Motor neuron (in vitro differentiated cells): ENCODE measurements at regions not wholly inside any gene's neighbourhood (a gene's known extent, or its start where the extent isn't known, plus 50 kb on each side); places are given as distances from the start of the nearest gene placed in this dataset.
"Not testable (repeated sequence)": the region's sequence is repeated elsewhere in the genome, so short reads cannot be mapped to it uniquely, and the experiment has no call there.

Experiments
- ATAC-seq, 8 experiments: fragments of 200-7000 bp; cut with Tn5 transposase; replicated peaks in 6 of 8; 2 replicates each; pipeline ENCODE4 v1.8.0; 2021; ENCODE audit warnings: mild to moderate bottlenecking in 8 of 8, moderate library complexity in 8 of 8
- H3K27ac ChIP-seq, 2 donors: fragments of 250-450 bp; sonication (Bioruptor Pico); 2 replicates each; pipeline ENCODE4 v1.9.0; 2021; ENCODE audit warnings: antibody characterized with exemption in 2 of 2, mild to moderate bottlenecking in 2 of 2, moderate library complexity in 1 of 2
- H3K4me1 ChIP-seq, 2 donors: fragments of 250-450 bp; sonication (Bioruptor Pico); replicated peaks in 1 of 2; 2 replicates each; pipeline ENCODE4 v1.6.1; 2021; ENCODE audit warnings: antibody characterized with exemption in 2 of 2, mild to moderate bottlenecking in 2 of 2, moderate library complexity in 1 of 2
- H3K4me3 ChIP-seq, 5 donors: fragments of 250-450 bp; sonication (Bioruptor Pico); 2 replicates each; pipeline ENCODE4 v1.9.0; 2021; ENCODE audit warnings: antibody characterized with exemption in 5 of 5, mild to moderate bottlenecking in 5 of 5, moderate library complexity in 4 of 5
- WGBS, 10 experiments: fragments of 450-650 bp; shearing (Covaris generic); methylation state at CpG; one replicate each; pipeline ENCODE4 v1.0.0; 2022; 5-methylcytosine and 5-hydroxymethylcytosine counted together
- in situ Hi-C, 9 experiments: fragments of 400-800 bp; cut with MboI; loops; one replicate each; pipeline ENCODE4 v1.15.0; 2021; ENCODE audit warnings: low sequenced_read_pairs in 9 of 9, low pct_unique_long_range_greater_than_20kb in 2 of 9; ENCODE audit not compliant: unreplicated experiment in 9 of 9

DNA sequence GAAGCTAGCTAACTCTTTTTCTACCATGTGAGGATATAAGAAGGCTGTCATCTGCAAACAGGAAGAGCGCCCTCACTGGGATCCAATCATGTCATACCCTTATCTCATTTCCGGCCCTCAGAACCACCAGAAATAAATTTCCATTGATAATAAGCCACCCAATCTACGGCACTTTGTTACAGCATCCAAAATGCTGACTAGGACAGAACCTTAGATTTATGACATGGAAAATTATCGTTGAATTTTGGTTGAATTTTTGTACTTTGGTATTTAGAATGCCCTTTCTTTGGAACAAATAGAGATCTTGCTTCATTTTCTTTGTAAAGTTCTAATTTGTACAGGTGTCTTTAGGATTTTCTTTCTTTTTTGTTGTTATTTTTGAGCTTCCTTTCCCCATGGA, 53.3 kb upstream of the CYLC2 start:
- in situ Hi-C loops: no loop called here
- no peaks in the 10 kb centered on the region for H3K4me1 ChIP-seq
- H3K27ac ChIP-seq: no peak overlapping the region
- H3K4me3 ChIP-seq: no peak overlapping the region
- 3 to 85% (median 52%) methylated on average over 1 to 4 of the region's 4 CpGs for WGBS, 10 experiments
- no peak for ATAC-seq

DNA sequence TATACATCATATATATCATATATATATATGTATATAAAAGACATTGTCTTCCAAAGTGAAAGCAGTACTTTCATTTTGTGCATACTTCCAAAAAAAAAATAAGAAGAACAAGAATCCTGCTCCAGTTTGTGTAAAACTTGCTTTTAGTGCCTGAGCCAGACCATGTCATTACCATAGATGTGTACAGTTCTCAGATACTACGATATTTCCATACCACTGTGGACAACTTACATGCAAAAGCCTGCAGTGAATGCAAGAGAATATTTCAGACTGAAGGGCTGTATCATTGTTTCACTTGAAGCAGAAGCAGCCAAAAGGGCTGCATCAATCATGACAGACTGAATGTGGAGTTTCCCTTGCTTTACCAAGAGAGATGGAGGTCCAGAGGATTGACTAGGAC, 72.6 kb upstream of the CYLC2 start:
- ATAC-seq: no peak
- no peak overlapping the region for H3K27ac ChIP-seq
- WGBS, 10 experiments: 0 to 100% (median 33%) methylated on average over 1 of the region's 1 CpG; no CpG with 5 or more reads in 7 of the 10 experiments
- no peak overlapping the region for H3K4me3 ChIP-seq
- no peaks in the 10 kb centered on the region for H3K4me1 ChIP-seq
- in situ Hi-C loops: no loop called here

DNA sequence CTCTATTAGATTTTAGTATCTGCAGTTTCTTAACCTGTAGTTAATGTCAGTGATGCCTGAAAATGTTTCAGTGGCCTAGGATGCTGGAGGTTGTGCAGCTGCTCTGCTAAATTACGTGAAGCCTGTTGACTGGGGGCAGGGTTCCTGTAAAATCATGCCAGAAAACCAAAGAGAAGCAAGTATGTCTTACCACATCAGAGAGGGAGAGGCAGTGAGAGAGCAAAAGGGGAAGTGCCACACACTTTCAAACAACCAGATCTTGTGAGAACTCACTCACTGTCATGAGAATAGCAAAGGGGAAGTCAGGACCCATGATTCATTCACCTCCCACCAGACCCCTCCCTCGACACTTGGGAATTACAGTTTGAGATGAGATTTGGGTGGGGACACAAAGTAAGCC, 83.9 kb upstream of the CYLC2 start:
- ATAC-seq: no peak
- in situ Hi-C loops: no loop called here
- Histone ChIP-seq H3K4me1 (no peaks in the 10 kb centered on the region), H3K4me3 (no peak overlapping the region), H3K27ac (no peak overlapping the region)
- WGBS, 10 experiments: 7 to 86% (median 17%) methylated on average over 1 to 2 of the region's 2 CpGs; no CpG with 5 or more reads in 1 of the 10 experiments

DNA sequence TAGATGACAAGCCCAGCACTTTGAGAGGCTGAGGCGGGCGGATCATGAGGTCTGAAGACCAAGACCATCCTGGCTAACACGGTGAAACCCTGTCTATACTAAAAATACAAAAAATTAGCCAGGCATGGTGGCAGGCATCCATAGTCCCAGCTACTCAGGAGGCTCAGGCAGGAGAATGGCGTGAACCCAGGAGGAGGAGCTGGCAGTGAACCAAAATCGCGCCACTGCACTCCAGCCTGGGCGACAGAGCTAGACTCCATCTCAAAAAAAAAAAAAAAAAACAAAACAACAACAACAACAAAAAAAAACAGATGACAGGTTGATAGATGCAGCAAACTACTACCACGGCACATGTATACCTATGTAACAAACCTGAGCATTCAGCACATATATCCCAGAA, 89.3 kb upstream of the CYLC2 start:
- not testable (repeated sequence) for H3K27ac ChIP-seq, ATAC-seq
- 10 to 100% (median 71%) methylated on average over 1 to 8 of the region's 8 CpGs for WGBS, 10 experiments

DNA sequence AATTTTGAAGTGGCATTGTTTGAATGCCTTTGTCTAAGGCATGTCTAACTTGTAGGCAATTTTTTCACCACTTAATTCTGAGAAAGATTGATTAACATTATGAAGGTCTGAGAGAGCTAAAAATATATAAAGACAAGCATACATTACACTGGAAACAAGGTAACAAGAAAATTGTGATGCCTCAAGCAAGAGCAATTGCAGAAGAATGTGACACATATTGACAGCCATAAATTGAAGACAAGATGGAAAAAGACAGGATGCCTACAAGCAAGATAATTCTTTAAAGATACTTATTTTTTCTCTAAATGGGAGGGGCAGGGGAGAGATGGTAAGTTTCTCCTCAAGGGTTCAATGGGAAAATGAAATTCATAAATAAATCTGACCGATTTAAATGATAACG, 103.1 kb upstream of the CYLC2 start:
- H3K27ac ChIP-seq: no peak overlapping the region
- no peak overlapping the region for H3K4me3 ChIP-seq
- WGBS, 10 experiments: 24 to 100% (median 94%) methylated on average over 1 to 2 of the region's 2 CpGs; no CpG with 5 or more reads in 1 of the 10 experiments
- H3K4me1 ChIP-seq: peaks cover 0 to 9% of the 10 kb centered on the region in 2 donors
- in situ Hi-C loops: no loop called here
- no peak for ATAC-seq

More for the DNA sequence above, 89.3 kb upstream of the CYLC2 start:
- H3K4me3 ChIP-seq, in situ Hi-C loops, H3K4me1 ChIP-seq: not testable (repeated sequence)

DNA sequence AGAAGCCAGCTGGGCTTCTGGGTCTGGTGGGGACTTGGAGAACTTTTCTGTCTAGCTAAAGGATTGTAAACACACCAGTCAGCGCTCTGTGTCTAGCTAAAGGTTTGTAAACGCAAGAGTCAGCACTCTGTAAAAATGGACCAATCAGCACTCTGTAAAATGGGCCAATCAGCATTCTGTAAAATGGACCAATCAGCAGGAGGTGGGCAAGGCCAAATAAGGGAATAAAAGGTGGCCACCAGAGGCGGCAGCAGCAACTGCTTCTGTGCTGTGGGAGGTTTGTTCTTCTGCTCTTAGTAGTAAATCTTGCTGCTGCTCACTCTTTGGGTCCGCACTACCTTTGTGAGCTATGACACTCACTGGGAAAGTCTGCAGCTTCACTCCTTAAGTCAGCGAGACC, 106.4 kb upstream of the CYLC2 start:
- H3K4me3 ChIP-seq, in situ Hi-C loops, H3K27ac ChIP-seq, ATAC-seq: not testable (repeated sequence)
- WGBS, 10 experiments: 80 to 100% (median 98%) methylated on average over 1 to 4 of the region's 5 CpGs; no CpG with 5 or more reads in 2 of the 10 experiments
- peaks cover 0 to 18% of the 10 kb centered on the region in 2 donors for H3K4me1 ChIP-seq

DNA sequence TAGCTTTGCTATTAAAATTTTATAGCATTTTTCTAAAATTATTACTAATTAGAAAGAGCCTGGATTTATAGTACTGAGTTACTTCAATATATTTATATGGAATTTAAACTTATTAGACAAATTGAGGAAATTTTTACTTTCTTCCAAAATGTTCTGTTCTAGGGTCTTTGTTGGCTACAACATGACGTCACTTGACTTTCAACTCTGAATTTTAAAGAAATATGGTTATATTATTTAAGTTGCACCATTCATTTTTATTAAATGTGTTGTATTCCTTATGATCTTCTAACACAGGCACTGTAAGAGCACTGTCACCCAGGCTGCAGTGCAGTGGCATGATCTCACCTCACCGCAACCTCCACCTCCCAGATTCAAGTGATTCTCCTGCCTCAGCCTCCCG, 119.4 kb upstream of the CYLC2 start:
- no peak for ATAC-seq
- Histone ChIP-seq H3K27ac (no peak overlapping the region), H3K4me3 (no peak overlapping the region), H3K4me1 (no peaks in the 10 kb centered on the region)
- WGBS, 10 experiments: 0 to 100% (median 59%) methylated on average over 1 to 3 of the region's 3 CpGs
- in situ Hi-C loops: no loop called here

DNA sequence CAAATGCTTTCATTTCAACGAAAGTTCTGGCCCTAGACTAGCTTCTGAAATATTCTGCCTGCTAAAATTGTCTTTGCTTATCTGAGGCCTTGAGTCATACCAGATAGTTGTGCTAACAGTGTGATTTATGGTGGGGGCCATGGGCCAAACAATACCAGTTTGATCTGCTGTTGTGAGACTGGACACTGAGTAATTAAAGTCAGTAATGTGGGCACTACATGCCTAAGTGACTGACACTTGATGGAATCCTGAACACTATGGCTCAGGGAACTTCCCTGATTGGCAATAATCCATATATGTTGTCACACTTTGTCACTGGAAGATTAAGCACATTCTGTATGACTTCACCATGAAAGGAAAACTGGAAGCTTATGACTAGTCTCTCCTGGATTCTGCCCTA, 127.6 kb upstream of the CYLC2 start:
- WGBS, 10 experiments: 0 to 87% (median 39%) methylated on average over 1 of the region's 1 CpG; no CpG with 5 or more reads in 4 of the 10 experiments
- no peaks in the 10 kb centered on the region for H3K4me1 ChIP-seq
- peak in 4 of 8 experiments; percentile 40 to 54 (median 48) for ATAC-seq
- in situ Hi-C loops: no loop called here
- no peak overlapping the region for H3K27ac ChIP-seq
- H3K4me3 ChIP-seq: no peak overlapping the region

DNA sequence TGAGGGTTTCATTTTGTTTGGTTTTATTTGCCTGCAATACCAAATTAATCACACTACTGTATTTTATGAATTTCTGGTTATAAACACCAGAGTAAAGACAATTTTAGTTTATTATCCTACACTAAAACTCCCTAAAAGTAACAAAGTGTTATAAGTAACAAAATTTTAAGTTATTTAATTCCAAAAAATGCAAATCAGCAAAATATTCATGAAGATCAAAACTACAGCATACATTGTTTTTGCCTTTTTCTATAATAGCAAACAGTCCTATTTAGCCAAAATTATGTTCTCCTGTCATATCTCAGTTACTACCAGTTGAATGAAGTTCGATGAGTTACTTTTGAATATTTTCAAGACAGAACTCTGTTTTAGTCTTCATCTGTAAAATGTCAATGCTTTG, 132.7 kb upstream of the CYLC2 start:
- Histone ChIP-seq H3K4me3 (no peak overlapping the region), H3K4me1 (no peaks in the 10 kb centered on the region), H3K27ac (no peak overlapping the region)
- 0 to 100% (median 29%) methylated on average over 1 of the region's 1 CpG; no CpG with 5 or more reads in 1 of the 10 experiments for WGBS, 10 experiments
- in situ Hi-C loops: no loop called here
- ATAC-seq: no peak

DNA sequence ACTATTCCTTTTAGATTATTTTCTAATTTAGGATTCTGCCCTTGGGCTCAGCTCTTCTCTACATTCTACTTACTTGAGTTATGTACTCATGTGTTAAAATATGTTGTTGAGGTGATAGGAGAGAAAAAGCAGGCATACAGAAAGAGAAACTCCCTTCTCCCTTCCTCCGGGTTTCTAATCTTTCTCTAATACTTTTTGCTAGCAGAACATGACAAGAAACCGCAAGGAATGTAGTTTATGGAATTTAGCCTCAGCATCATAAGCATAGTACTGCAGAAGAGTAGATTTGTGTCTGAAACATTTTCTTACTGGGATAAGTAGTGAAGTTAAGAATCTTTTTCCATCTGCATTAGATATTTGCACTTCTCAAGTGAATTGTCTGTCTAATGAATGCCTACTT, 139.5 kb upstream of the CYLC2 start:
- no peak for ATAC-seq
- 8 to 94% (median 45%) methylated on average over 1 to 2 of the region's 2 CpGs; no CpG with 5 or more reads in 1 of the 10 experiments for WGBS, 10 experiments

DNA sequence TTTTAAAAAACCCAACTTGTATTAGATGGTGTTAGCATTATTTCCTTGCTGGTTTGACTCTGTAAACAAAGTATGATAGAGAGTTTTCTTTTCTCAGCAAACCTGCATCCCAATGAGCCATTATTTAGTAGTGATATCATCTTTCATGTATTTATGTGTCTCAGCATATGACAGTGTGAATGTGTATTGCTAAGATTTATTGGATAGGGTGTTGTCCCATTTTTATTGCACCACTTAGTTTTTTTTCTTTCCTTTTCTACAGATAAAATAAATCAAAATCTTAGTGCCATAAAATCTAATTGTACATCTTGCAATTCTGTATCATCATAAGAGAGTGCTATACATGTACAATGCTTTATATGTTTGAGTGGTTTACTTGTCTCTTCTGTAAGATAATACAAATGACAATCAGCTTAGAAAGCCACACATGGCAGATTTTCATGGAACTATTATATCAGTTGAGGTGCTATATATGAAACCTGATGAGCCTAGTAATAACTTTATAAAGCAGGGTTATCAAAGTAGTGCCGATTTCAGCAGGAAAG, 149.2 kb upstream of the CYLC2 start:
- 0 to 100% (median 43%) methylated on average over 1 of the region's 1 CpG; no CpG with 5 or more reads in 2 of the 10 experiments for WGBS, 10 experiments

More for the DNA sequence above, 139.5 kb upstream of the CYLC2 start:
- no peak overlapping the region for H3K4me3 ChIP-seq
- in situ Hi-C loops: no loop called here
- no peaks in the 10 kb centered on the region for H3K4me1 ChIP-seq
- no peak overlapping the region for H3K27ac ChIP-seq

DNA sequence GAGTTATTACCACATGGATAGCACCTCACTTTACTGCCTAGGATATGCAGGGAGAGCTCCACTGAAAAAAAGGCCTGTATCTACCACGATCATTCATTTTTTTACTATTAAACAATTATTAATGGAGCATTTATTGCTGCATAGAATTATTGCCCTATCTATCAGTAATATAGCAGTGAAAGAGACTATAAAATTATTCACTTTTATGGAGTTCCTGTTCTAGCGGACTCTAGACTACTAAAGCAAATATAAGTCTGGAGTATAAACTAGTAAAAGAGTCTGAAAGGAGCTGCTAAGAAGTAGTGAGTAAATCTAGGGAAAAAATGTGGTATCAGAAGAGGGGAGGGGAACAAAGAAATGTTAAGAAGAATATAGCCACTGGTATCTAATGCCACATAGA, 150.4 kb upstream of the CYLC2 start:
- peaks cover 0 to 11% of the 10 kb centered on the region in 2 donors for H3K4me1 ChIP-seq
- peak in 1 of 8 experiments; percentile 59 for ATAC-seq
- in situ Hi-C loops: no loop called here
- H3K27ac ChIP-seq: no peak overlapping the region
- no peak overlapping the region for H3K4me3 ChIP-seq
- 0 to 100% (median 50%) methylated on average over 1 to 2 of the region's 2 CpGs for WGBS, 10 experiments

More for the DNA sequence above, 149.2 kb upstream of the CYLC2 start:
- peak in 4 of 8 experiments; percentile 80 to 95 (median 91) for ATAC-seq
- Histone ChIP-seq H3K4me1 (peaks cover 0 to 11% of the 10 kb centered on the region in 2 donors), H3K4me3 (no peak overlapping the region), H3K27ac (no peak overlapping the region)
- in situ Hi-C loops: no loop called here

DNA sequence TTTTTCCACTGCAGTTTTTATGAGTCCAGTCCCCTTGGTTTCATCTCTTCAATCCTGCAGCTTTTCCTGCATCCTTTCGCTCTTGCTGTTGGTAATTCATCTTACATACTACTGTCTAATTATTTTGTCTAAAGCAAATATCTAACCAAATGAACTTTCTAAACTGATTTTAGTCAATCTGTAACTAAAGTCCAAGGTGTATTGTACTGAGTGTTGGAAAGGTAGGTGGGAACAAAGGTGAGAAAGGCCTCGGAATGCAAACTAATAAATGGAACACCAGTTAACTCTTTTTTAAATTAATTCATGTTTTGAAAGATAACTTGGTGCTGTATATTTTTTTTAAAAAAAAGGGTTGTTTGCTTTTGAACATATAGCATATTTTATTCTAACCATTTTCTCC, 152.7 kb upstream of the CYLC2 start:
- no peak for ATAC-seq
- Histone ChIP-seq H3K4me3 (no peak overlapping the region), H3K27ac (no peak overlapping the region), H3K4me1 (peaks cover 0 to 11% of the 10 kb centered on the region in 2 donors)
- 17 to 100% (median 59%) methylated on average over 1 to 2 of the region's 2 CpGs for WGBS, 10 experiments
- in situ Hi-C loops: no loop called here

DNA sequence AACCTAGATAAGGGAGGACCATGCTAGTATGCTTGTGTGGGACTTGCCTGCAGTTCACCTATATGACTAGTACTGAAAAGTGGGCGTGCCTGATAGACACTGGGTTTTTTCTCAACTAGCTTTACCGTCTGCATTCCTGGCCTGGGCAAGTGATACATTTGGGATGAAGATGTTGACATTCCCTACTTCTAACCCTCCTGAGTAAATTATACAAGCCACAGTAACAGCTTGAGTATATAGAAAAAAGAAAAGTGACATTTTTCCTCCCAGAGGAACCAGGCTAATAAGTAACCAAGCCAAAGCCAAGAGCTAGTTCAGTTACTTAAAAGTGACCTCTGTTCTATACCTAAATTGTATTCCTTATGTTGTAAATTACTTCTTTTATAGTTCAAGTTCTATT, 153.8 kb upstream of the CYLC2 start:
- H3K4me1 ChIP-seq: peaks cover 0 to 9% of the 10 kb centered on the region in 2 donors
- in situ Hi-C loops: no loop called here
- WGBS, 10 experiments: 0 to 78% (median 69%) methylated on average over 1 to 2 of the region's 2 CpGs; no CpG with 5 or more reads in 5 of the 10 experiments
- no peak overlapping the region for H3K27ac ChIP-seq
- ATAC-seq: no peak
- no peak overlapping the region for H3K4me3 ChIP-seq
